ENCODE measurements at regions not wholly inside any gene's neighbourhood (a gene's known extent, or its start where the extent isn't known, plus 50 kb on each side); places are given as distances from the start of the nearest gene placed in this dataset.

DNA sequence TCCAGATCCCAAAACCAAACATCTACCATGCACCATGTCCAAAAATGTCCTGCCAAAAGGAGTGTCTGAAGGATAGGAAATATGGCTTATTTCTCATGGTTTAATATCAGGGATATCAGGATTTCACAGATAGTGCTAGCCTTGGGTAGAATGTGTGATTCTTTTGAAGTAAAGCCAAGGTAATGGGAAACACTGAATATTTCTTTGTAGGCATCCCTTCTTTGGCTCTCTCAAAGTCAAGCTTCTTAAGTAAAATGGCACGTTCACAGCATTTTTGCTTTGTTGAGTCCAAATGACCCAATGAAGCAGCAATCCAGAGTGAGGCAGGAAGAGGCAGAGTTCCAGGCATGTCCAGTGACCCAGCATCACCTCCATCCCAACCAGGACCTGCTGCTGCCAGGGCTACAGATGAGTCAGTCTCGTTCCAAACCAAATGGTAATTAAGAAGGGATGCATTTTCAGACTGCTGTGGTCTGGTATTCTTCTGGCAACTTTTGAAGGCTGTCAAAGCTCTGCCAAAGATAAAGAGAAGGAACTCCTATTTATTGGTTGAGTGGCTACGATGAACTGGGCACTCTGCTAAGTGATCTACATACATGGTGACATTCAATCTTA, 678.8 kb upstream of the KLF4 start:
- no peak for TF ChIP-seq EZH2phosphoT487 (IDR thresholded peaks at IDR 0.05; ENCODE audit: borderline replicate concordance, low read length)
- TF ChIP-seq, protein P1, sequence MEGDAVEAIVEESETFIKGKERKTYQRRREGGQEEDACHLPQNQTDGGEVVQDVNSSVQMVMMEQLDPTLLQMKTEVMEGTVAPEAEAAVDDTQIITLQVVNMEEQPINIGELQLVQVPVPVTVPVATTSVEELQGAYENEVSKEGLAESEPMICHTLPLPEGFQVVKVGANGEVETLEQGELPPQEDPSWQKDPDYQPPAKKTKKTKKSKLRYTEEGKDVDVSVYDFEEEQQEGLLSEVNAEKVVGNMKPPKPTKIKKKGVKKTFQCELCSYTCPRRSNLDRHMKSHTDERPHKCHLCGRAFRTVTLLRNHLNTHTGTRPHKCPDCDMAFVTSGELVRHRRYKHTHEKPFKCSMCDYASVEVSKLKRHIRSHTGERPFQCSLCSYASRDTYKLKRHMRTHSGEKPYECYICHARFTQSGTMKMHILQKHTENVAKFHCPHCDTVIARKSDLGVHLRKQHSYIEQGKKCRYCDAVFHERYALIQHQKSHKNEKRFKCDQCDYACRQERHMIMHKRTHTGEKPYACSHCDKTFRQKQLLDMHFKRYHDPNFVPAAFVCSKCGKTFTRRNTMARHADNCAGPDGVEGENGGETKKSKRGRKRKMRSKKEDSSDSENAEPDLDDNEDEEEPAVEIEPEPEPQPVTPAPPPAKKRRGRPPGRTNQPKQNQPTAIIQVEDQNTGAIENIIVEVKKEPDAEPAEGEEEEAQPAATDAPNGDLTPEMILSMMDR (IDR thresholded peaks at IDR 0.05; ENCODE audit: low read depth, low read length, poor library complexity, severe bottlenecking), result no peak
- Histone ChIP-seq H3K9me3 (ENCODE audit: control insufficient read depth, insufficient read depth, low read length) (no peaks in the 10 kb centered on the region), H3K36me3 (ENCODE audit: control insufficient read depth, low read length) (no peaks in the 10 kb centered on the region), H3K4me2 (ENCODE audit: low read length) (no peak overlapping the region), H3K27ac (ENCODE audit: low read depth, low read length) (no peak overlapping the region), H4K20me1 (ENCODE audit: control insufficient read depth, insufficient read depth, low read depth, low read length) (no peaks in the 10 kb centered on the region), H3F3A (ENCODE audit: control insufficient read depth, insufficient read depth) (no peaks in the 10 kb centered on the region), H3K4me3 (ENCODE audit: low read length) (no peak overlapping the region), H3K4me1 (ENCODE audit: control insufficient read depth, low read length) (no peaks in the 10 kb centered on the region), H3K79me2 (ENCODE audit: control insufficient read depth, low read length) (no peaks in the 10 kb centered on the region), H3K9me2 (replicated peaks; ENCODE audit: control insufficient read depth, low read length) (no peaks in the 10 kb centered on the region), H3K27me3 (ENCODE audit: control insufficient read depth, low read length) (no peaks in the 10 kb centered on the region)

DNA sequence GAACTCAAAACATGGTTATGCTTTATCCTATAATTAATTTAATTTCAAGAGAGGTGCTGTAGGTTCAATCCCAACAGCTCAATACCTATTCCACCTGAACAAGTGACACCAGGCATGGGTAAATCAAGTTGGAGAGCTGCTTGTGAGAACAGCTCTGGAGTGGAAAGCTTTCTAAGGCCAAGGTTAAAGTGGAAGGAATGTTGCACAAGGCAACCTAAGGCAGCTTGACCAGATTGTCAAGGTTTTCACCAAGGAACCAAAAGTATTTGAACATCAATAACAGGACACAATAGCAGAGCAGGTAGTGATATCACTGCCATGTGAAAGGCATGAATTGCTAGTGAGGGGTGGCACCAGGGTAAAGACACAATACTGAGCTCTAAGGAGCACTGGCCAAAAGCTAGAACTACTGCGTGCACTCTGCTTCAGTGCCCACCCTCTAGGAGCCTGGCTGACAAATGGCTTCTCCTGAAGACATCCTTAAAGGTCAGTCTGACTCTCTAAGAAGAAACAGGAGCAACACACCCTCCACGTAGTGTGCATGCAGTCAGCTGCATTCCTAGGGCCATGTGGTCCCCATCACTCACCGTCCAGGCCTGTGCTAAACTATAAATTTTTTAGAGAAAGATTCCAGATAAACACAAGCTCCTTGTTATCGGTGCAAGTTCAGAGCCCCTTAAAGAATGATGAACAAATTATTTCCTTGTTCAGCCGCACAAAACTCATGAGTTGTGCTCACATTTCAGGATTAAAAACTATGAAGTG, 677.7 kb upstream of the KLF4 start:
- Histone ChIP-seq H3K9me3 (ENCODE audit: control insufficient read depth, insufficient read depth, low read length) (no peaks in the 10 kb centered on the region), H3K9me2 (replicated peaks; ENCODE audit: control insufficient read depth, low read length) (no peaks in the 10 kb centered on the region), H3K27ac (ENCODE audit: low read depth, low read length) (no peak overlapping the region), H3K4me1 (ENCODE audit: control insufficient read depth, low read length) (no peaks in the 10 kb centered on the region), H3K36me3 (ENCODE audit: control insufficient read depth, low read length) (no peaks in the 10 kb centered on the region), H3K4me2 (ENCODE audit: low read length) (no peak overlapping the region), H3K4me3 (ENCODE audit: low read length) (no peak overlapping the region), H3K27me3 (ENCODE audit: control insufficient read depth, low read length) (no peaks in the 10 kb centered on the region), H4K20me1 (ENCODE audit: control insufficient read depth, insufficient read depth, low read depth, low read length) (no peaks in the 10 kb centered on the region), H3F3A (ENCODE audit: control insufficient read depth, insufficient read depth) (no peaks in the 10 kb centered on the region), H3K79me2 (ENCODE audit: control insufficient read depth, low read length) (no peaks in the 10 kb centered on the region)
- TF ChIP-seq, protein P1 (IDR thresholded peaks at IDR 0.05; ENCODE audit: low read depth, low read length, poor library complexity, severe bottlenecking), result no peak
- TF ChIP-seq EZH2phosphoT487 (IDR thresholded peaks at IDR 0.05; ENCODE audit: borderline replicate concordance, low read length), result no peak

DNA sequence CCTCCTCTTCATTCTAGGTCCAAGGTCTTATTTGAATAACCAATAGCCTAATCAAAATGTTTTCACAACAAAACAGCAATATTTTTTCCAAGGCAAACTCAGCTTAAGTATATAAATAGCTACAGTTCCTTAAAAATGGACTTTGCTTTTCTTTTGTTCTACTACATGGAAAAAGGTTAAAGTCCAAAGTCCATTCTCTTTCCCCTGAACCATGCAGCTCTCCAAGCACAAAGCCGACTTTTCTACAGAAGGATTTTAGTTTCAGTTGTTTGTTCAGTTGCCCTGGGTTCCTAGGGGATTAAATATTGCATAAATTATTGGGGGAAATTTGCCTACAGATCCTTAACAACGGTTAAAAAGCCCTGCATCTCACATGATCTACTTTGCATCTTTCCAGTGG, 677.0 kb upstream of the KLF4 start:
- Histone ChIP-seq H3K4me1 (ENCODE audit: control insufficient read depth, low read length) (no peaks in the 10 kb centered on the region), H3K36me3 (ENCODE audit: control insufficient read depth, low read length) (no peaks in the 10 kb centered on the region), H3K9me3 (ENCODE audit: control insufficient read depth, insufficient read depth, low read length) (no peaks in the 10 kb centered on the region), H4K20me1 (ENCODE audit: control insufficient read depth, insufficient read depth, low read depth, low read length) (no peaks in the 10 kb centered on the region), H3K27ac (ENCODE audit: low read depth, low read length) (no peak overlapping the region), H3K4me2 (ENCODE audit: low read length) (no peak overlapping the region), H3K4me3 (ENCODE audit: low read length) (no peak overlapping the region), H3K9me2 (replicated peaks; ENCODE audit: control insufficient read depth, low read length) (no peaks in the 10 kb centered on the region), H3F3A (ENCODE audit: control insufficient read depth, insufficient read depth) (no peaks in the 10 kb centered on the region), H3K79me2 (ENCODE audit: control insufficient read depth, low read length) (no peaks in the 10 kb centered on the region), H3K27me3 (ENCODE audit: control insufficient read depth, low read length) (no peaks in the 10 kb centered on the region)
- TF ChIP-seq, protein P1 (IDR thresholded peaks at IDR 0.05; ENCODE audit: low read depth, low read length, poor library complexity, severe bottlenecking), result no peak
- TF ChIP-seq EZH2phosphoT487 (IDR thresholded peaks at IDR 0.05; ENCODE audit: borderline replicate concordance, low read length), result no peak
